ENCODE measurements at regions not wholly inside any gene's neighbourhood (a gene's known extent, or its start where the extent isn't known, plus 50 kb on each side); places are given as distances from the start of the nearest gene placed in this dataset.

GRCh38 chr11:92596596-92597317, 372.1 kb downstream of the FAT3 start:
- H3K36me3 ChIP-seq = no peaks in the 10 kb centered on the region
- H3K27me3 ChIP-seq = no peaks in the 10 kb centered on the region
- TF ChIP-seq CTCF (IDR thresholded peaks at IDR 0.05) (no peak), EP300 (IDR thresholded peaks at IDR 0.05) (no peak), POLR2A (IDR thresholded peaks at IDR 0.05) (no peak)
- no peak for DNase-seq
- WGBS, 3 donors = 41 to 69% (median 47%) methylated on average over 1 of the region's 1 CpG
- H3K9me3 ChIP-seq = no peaks in the 10 kb centered on the region
- intact Hi-C loops (cut with DNase I) = no loop called here
- H3K4me3 ChIP-seq = no peak overlapping the region
- no peaks in the 10 kb centered on the region for H3K4me1 ChIP-seq (ENCODE audit: insufficient read depth)
- H3K27ac ChIP-seq = no peak overlapping the region

- Histone ChIP-seq H3K36me3 (no peaks in the 10 kb centered on the region), H3K9me3 (no peaks in the 10 kb centered on the region), H3K27ac (no peak overlapping the region), H3K27me3 (no peaks in the 10 kb centered on the region), H3K4me3 (no peak overlapping the region), H3K4me1 (ENCODE audit: insufficient read depth) (no peaks in the 10 kb centered on the region)
- DNase-seq = no peak
- 79 to 86% (median 85%) methylated on average over 4 of the region's 4 CpGs for WGBS, 3 donors
- TF ChIP-seq EP300 (IDR thresholded peaks at IDR 0.05) = no peak
- TF ChIP-seq POLR2A (IDR thresholded peaks at IDR 0.05) = no peak
- no peak for TF ChIP-seq CTCF (IDR thresholded peaks at IDR 0.05)
- intact Hi-C loops (cut with DNase I) = no loop called here
Observed at GRCh38 chr11:92601048-92601447, 368.4 kb upstream of the MTNR1B start.

GRCh38 chr11:92605667-92606066, 363.8 kb upstream of the MTNR1B start:
- no peaks in the 10 kb centered on the region for H3K36me3 ChIP-seq
- no peak for DNase-seq
- WGBS, 3 donors = 83 to 90% (median 88%) methylated on average over 2 of the region's 2 CpGs
- no peak for TF ChIP-seq CTCF (IDR thresholded peaks at IDR 0.05)
- no peaks in the 10 kb centered on the region for H3K9me3 ChIP-seq
- intact Hi-C loops (cut with DNase I) = no loop called here
- no peaks in the 10 kb centered on the region for H3K27me3 ChIP-seq
- H3K4me3 ChIP-seq = no peak overlapping the region
- no peaks in the 10 kb centered on the region for H3K4me1 ChIP-seq (ENCODE audit: insufficient read depth)
- no peak overlapping the region for H3K27ac ChIP-seq

GRCh38 chr11:92607969-92608722, 361.3 kb upstream of the MTNR1B start:
- intact Hi-C loops (cut with DNase I) = no loop called here
- H3K4me1 ChIP-seq (ENCODE audit: insufficient read depth) = no peaks in the 10 kb centered on the region
- no peak for DNase-seq
- no peaks in the 10 kb centered on the region for H3K36me3 ChIP-seq
- H3K4me3 ChIP-seq = no peak overlapping the region
- TF ChIP-seq EP300 (IDR thresholded peaks at IDR 0.05) (no peak), CTCF (IDR thresholded peaks at IDR 0.05) (no peak), POLR2A (IDR thresholded peaks at IDR 0.05) (no peak)
- WGBS, 3 donors = 80 to 90% (median 84%) methylated on average over 4 of the region's 4 CpGs
- H3K9me3 ChIP-seq = no peaks in the 10 kb centered on the region
- no peak overlapping the region for H3K27ac ChIP-seq
- H3K27me3 ChIP-seq = no peaks in the 10 kb centered on the region
